ENCODE measurements at regions not wholly inside any gene's neighbourhood (a gene's known extent, or its start where the extent isn't known, plus 50 kb on each side); places are given as distances from the start of the nearest gene placed in this dataset.

DNA sequence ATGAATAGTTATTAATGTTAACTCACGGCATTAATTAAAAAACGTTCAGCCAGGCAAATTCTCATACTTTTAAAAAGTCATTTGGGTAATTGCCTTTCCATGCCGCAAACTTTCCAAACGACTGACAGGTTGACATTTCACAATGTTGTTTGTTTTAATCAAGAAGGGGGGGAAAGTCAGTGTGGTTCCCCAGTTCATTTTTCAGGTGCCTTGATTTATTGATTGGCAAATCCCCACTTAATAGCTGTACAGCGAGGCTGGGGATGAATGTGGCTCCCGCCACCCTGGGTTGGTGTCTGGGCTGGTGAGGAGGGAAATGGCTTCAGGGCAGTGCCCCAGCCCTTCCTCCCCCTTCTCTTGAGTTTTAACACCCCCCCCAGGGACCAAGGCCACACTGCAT is 318.0 kb downstream of the SOX9 start:
- DNase-seq (ENCODE audit: low read depth, low spot score), result no peak
- CTCF ChIA-PET, result no interaction called here
- POLR2A ChIA-PET, result no interaction called here
- H3K4me3 ChIP-seq (ENCODE audit: low read depth, low read length), result no peak overlapping the region
- TF ChIP-seq CTCF (IDR thresholded peaks at IDR 0.05; ENCODE audit: insufficient read depth, low read length, missing control alignments), result no peak

- POLR2A ChIA-PET, result no interaction called here
- CTCF ChIA-PET, result no interaction called here
- H3K4me3 ChIP-seq (ENCODE audit: low read depth, low read length), result no peak overlapping the region
- no peak for DNase-seq (ENCODE audit: low read depth, low spot score)
- no peak for TF ChIP-seq CTCF (IDR thresholded peaks at IDR 0.05; ENCODE audit: insufficient read depth, low read length, missing control alignments)
Measured at GRCh38 chr17:72439893-72440502, 319.2 kb downstream of the SOX9 start.

DNA sequence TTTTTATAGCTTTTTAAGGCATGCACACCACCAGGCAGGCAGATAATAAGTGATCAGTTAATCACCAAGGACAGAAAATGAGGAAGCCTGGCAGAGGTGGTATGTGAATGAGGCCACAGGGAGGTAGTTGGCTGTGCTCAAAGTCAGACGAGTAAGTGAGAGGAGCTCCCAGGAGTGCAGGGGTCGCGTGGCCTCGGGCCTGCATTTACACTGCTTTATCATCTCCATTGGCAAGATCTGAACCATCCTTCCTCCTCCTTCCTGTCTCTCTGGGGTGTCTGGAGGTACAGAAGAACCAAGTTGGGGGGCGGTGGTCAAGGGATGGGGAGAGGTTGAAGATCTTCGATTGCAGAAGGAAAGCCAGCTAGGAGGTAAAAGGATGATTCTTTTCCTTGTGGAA is 320.1 kb downstream of the SOX9 start:
- no peak overlapping the region for H3K4me3 ChIP-seq (ENCODE audit: low read depth, low read length)
- ChIA-PET CTCF (no interaction called here), POLR2A (no interaction called here)
- no peak for DNase-seq (ENCODE audit: low read depth, low spot score)
- no peak for TF ChIP-seq CTCF (IDR thresholded peaks at IDR 0.05; ENCODE audit: insufficient read depth, low read length, missing control alignments)

DNA sequence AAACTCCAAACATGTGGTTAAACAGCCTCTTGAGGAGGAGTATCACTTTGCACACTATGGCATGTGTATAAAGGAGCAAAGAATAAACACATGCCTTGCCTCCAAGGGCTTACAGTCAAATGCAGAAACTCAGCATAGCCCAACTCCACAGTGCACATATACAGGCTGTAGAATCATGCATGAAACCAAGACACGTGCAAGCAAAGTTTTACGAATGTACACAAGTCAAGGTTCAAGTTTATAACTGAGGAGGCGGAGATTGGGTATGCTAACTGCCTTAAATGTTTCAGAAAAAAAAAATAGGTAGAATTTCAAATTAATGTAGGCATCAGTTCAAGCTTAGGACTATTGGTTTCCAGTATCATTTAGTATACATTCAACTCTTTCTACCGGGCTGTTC is 321.1 kb downstream of the SOX9 start:
- ChIA-PET CTCF (no interaction called here), POLR2A (no interaction called here)
- no peak overlapping the region for H3K4me3 ChIP-seq (ENCODE audit: low read depth, low read length)
- TF ChIP-seq CTCF (IDR thresholded peaks at IDR 0.05; ENCODE audit: insufficient read depth, low read length, missing control alignments), result no peak
- DNase-seq (ENCODE audit: low read depth, low spot score), result no peak

DNA sequence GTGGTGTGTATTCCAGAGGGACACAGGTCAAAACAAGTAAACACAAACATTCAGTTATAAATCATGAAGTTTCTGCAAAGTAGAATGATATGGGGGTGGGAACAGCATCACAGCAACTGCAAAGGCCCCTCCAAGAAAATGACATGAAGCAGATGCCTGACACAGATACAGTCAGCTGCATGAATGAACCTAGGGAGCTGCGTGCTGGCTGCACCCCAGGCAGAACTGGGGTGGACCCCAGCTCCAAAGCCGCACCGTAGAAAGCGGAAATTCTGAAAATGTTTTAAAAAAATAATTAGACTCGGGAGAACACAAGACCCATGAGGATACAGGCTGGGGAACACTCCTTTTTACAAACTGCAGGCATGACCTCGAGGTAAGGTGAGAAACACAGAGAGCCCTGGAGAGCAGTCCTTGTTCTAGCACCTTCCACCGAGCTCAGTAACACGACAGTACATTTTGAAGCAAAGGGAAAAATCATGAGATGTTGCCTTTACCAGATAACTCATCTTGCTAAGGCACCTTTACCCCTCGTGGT is 323.8 kb downstream of the SOX9 start:
- no peak for TF ChIP-seq CTCF (IDR thresholded peaks at IDR 0.05; ENCODE audit: insufficient read depth, low read length, missing control alignments)
- H3K4me3 ChIP-seq (ENCODE audit: low read depth, low read length), result no peak overlapping the region
- CTCF ChIA-PET, result no interaction called here
- DNase-seq (ENCODE audit: low read depth, low spot score), result no peak
- POLR2A ChIA-PET, result no interaction called here

DNA sequence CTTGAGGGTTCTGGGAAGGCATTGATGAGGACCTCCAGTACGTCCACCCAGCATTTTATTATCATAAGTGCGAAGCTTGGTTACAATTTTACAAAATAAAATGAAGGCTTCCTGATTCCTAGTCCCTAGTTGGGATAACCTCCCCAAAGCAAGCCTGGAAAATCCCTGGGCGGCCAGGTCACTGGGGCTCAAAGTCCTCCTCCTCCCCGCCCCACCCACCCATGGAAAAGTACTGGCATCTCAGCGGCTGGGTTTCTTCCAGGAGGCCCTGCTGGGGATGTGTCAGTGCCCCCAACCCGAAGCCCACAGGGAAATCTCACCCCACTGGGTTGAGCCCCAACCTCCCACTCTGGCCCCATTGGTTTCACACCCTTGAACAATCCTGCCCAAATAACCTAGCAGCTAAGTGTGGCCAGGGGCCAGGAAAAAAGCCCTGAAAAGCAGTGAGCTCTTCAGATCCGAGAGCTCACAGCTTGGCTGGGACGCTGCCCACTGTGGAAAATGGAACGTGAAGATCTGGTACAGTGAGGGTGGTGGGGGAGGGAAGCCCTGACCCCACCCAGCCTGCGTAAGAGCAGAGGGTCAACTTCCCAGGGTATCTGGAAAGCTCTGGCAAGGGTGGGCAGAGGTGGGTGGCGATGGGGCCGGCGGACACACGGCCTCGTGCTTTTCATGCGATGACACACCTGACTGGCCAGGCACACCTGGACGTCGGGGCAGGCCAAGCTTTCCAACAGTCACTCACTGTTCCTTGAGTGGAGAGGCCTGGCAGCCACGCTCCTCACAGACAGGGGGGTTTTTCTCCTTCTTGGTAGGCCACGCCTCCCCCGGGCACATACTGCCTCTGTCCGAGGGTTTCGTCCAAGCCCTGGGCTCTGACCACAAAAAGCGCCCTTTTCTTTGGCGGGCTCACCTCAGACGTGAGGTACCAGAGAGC is 324.5 kb downstream of the SOX9 start:
- TF ChIP-seq CTCF (IDR thresholded peaks at IDR 0.05; ENCODE audit: insufficient read depth, low read length, missing control alignments), result no peak
- ChIA-PET POLR2A (no interaction called here), CTCF (no interaction called here)
- H3K4me3 ChIP-seq (ENCODE audit: low read depth, low read length), result no peak overlapping the region
- DNase-seq (ENCODE audit: low read depth, low spot score), result no peak
